DOHH2 (cell line): ENCODE measurements at regions not wholly inside any gene's neighbourhood (a gene's known extent, or its start where the extent isn't known, plus 50 kb on each side); places are given as distances from the start of the nearest gene placed in this dataset.

ENCODE experiments used
- H3F3A ChIP-seq: fragments of 200-600 bp; sonication (generic), shearing (Covaris generic); 2 replicates; pipeline ENCODE4 v1.6.0; 2016; ENCODE audit warnings: antibody characterized with exemption, mild to moderate bottlenecking; ENCODE audit not compliant: control insufficient read depth, insufficient read depth
- H3K27ac ChIP-seq: fragments of 200-600 bp; sonication (generic); 2 replicates; pipeline ENCODE4 v1.5.1; 2014; ENCODE audit warnings: low read depth, mild to moderate bottlenecking, low read length, moderate library complexity
- H3K27me3 ChIP-seq: fragments of 200-600 bp; sonication (generic); 2 replicates; pipeline ENCODE4 v1.6.1; 2014; ENCODE audit warnings: mild to moderate bottlenecking, low read length, mixed read lengths; ENCODE audit not compliant: control insufficient read depth
- H3K36me3 ChIP-seq: fragments of 200-600 bp; sonication (generic); 2 replicates; pipeline ENCODE4 v1.6.1; 2014; ENCODE audit warnings: mild to moderate bottlenecking, low read length, moderate library complexity, mixed read lengths; ENCODE audit not compliant: control insufficient read depth
- H3K4me1 ChIP-seq: fragments of 200-600 bp; sonication (generic); 2 replicates; pipeline ENCODE4 v1.6.1; 2014; ENCODE audit warnings: mild to moderate bottlenecking, low read length, mixed read lengths; ENCODE audit not compliant: control insufficient read depth
- H3K4me2 ChIP-seq: fragments of 200-600 bp; sonication (generic); 2 replicates; pipeline ENCODE4 v1.6.0; 2014; ENCODE audit warnings: mild to moderate bottlenecking, low read length, moderate library complexity
- H3K4me3 ChIP-seq: fragments of 200-600 bp; sonication (generic); 2 replicates; pipeline ENCODE4 v1.5.1; 2014; ENCODE audit warnings: mild to moderate bottlenecking, low read length, mixed read lengths
- H3K79me2 ChIP-seq: fragments of 200-600 bp; sonication (generic); 2 replicates; pipeline ENCODE4 v1.6.1; 2014; ENCODE audit warnings: mild to moderate bottlenecking, low read length, mixed read lengths; ENCODE audit not compliant: control insufficient read depth
- H3K9me2 ChIP-seq: fragments of 200-600 bp; sonication (generic); replicated peaks from 2 replicates; pipeline ENCODE4 v1.6.1; 2014; ENCODE audit warnings: mild to moderate bottlenecking, low read length, mixed read lengths; ENCODE audit not compliant: control insufficient read depth
- H3K9me3 ChIP-seq: fragments of 200-600 bp; sonication (generic); 2 replicates; pipeline ENCODE4 v1.6.1; 2014; ENCODE audit warnings: antibody characterized with exemption, low read length, mixed read lengths; ENCODE audit not compliant: control insufficient read depth, insufficient read depth
- H4K20me1 ChIP-seq: fragments of 200-600 bp; sonication (generic); 2 replicates; pipeline ENCODE4 v1.6.0; 2014; ENCODE audit warnings: low read depth, mild to moderate bottlenecking, antibody characterized with exemption, low read length, moderate library complexity; ENCODE audit not compliant: control insufficient read depth, insufficient read depth
- CTCF ChIP-seq: fragments of 200-600 bp; sonication (generic); IDR thresholded peaks from one replicate; pipeline ENCODE4 v1.5.1; 2014; ENCODE audit warnings: antibody characterized with exemption, mild to moderate bottlenecking, low read depth, low read length; ENCODE audit not compliant: poor library complexity, severe bottlenecking
- EZH2phosphoT487 ChIP-seq: fragments of 200-600 bp; sonication (generic); IDR thresholded peaks from 2 replicates; pipeline ENCODE4 v1.6.1; 2017; ENCODE audit warnings: borderline replicate concordance, mild to moderate bottlenecking, antibody characterized with exemption, low read length, moderate library complexity, mixed read lengths

DNA sequence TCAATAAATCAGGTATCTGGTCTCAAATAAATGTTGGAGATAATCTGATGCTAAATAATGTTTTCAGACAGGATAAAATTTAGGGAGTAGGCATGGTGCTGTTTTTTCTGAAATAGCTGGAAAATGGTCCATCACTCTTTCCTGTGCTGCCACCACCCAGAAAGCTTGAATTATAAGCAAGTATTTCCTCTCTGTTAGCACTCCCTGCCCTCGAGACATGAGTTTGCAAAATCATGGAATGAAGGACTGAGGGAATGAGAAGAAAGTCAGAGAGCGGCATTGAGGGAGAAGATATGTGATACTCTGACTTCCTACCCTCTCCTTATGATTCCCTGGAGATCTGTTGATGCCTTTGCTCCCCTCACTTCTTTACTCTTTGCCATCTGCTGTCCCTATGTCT is 1095.7 kb downstream of the IGSF11 start:
- no peak overlapping the region for H3K4me3 ChIP-seq
- H3F3A ChIP-seq = no peaks in the 10 kb centered on the region
- H3K36me3 ChIP-seq = no peaks in the 10 kb centered on the region
- no peaks in the 10 kb centered on the region for H3K9me3 ChIP-seq
- H4K20me1 ChIP-seq = no peaks in the 10 kb centered on the region
- TF ChIP-seq EZH2phosphoT487 (no peak), CTCF (no peak)
- H3K27ac ChIP-seq = no peak overlapping the region
- H3K79me2 ChIP-seq = no peaks in the 10 kb centered on the region
- H3K4me2 ChIP-seq = no peak overlapping the region
- H3K27me3 ChIP-seq = no peaks in the 10 kb centered on the region
- no peaks in the 10 kb centered on the region for H3K9me2 ChIP-seq
- H3K4me1 ChIP-seq = peaks cover 12% of the 10 kb centered on the region

DNA sequence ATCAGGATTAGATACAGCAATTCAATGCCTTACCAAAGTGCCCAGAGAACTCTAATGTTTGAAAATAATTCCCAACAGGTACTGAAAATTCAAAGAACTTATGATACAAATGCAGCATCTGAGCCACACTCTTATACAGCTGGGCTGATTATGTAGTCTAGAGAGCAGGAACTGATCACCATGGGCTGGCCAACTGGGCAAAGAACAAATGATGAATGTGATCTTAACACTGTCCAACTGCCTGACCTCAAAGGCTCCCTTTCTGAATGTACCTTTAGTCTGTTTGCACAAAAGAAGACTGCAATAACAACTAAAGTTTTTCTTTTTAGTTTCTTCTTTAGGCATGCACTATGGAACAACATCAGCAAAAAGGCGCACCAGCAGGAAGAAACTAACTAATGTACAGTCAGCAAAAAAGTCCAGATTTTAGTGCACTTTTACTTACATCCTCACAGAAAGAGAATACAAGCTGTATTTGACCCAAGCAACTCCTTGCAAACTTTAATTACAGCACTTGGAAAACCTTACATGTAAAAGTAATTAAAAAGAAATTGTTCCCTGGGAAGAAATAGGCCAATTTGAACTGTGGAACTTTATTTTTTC is 1095.1 kb downstream of the IGSF11 start:
- H3K79me2 ChIP-seq = no peaks in the 10 kb centered on the region
- H3K4me1 ChIP-seq = peaks cover 12% of the 10 kb centered on the region
- no peaks in the 10 kb centered on the region for H3K27me3 ChIP-seq
- H3K9me3 ChIP-seq = no peaks in the 10 kb centered on the region
- TF ChIP-seq CTCF = no peak
- TF ChIP-seq EZH2phosphoT487 = no peak
- H3K9me2 ChIP-seq = no peaks in the 10 kb centered on the region
- H3K36me3 ChIP-seq = no peaks in the 10 kb centered on the region
- H3K27ac ChIP-seq = no peak overlapping the region
- no peak overlapping the region for H3K4me3 ChIP-seq
- no peaks in the 10 kb centered on the region for H3F3A ChIP-seq
- no peak overlapping the region for H3K4me2 ChIP-seq
- no peaks in the 10 kb centered on the region for H4K20me1 ChIP-seq

GRCh38 chr3:117941015-117941414 is 1093.6 kb downstream of the IGSF11 start:
- Histone ChIP-seq H4K20me1 (no peaks in the 10 kb centered on the region), H3K4me1 (peaks cover 12% of the 10 kb centered on the region), H3K4me2 (no peak overlapping the region), H3K79me2 (no peaks in the 10 kb centered on the region), H3K27ac (no peak overlapping the region), H3K9me2 (no peaks in the 10 kb centered on the region), H3F3A (no peaks in the 10 kb centered on the region), H3K36me3 (no peaks in the 10 kb centered on the region), H3K9me3 (no peaks in the 10 kb centered on the region), H3K4me3 (no peak overlapping the region), H3K27me3 (no peaks in the 10 kb centered on the region)
- TF ChIP-seq CTCF (no peak), EZH2phosphoT487 (no peak)
